DND-41 (cell line): ENCODE measurements at regions not wholly inside any gene's neighbourhood (a gene's known extent, or its start where the extent isn't known, plus 50 kb on each side); places are given as distances from the start of the nearest gene placed in this dataset.
"Not testable (repeated sequence)": the region's sequence is repeated elsewhere in the genome, so short reads cannot be mapped to it uniquely, and the experiment has no call there.

ENCODE experiments used
- ATAC-seq: fragments of 200-7000 bp; cut with Tn5 transposase; 3 replicates; pipeline ENCODE4 v1.9.1; 2021; ENCODE audit warnings: low read depth; ENCODE audit not compliant: insufficient read depth
- DNase-seq: peaks from one replicate; pipeline ENCODE4 v3.0.0-alpha.2; 2020
- H2AFZ ChIP-seq: 2 replicates; pipeline ENCODE4 v1.6.0; 2012; ENCODE audit warnings: low read depth, low read length
- H3K27ac ChIP-seq: 2 replicates; pipeline ENCODE4 v1.5.1; 2012; ENCODE audit warnings: low read length, inconsistent platforms
- H3K27me3 ChIP-seq: fragments of 200-600 bp; sonication (generic); 2 replicates; pipeline ENCODE4 v1.6.0; 2012; ENCODE audit warnings: low read length, mild to moderate bottlenecking, inconsistent platforms; ENCODE audit not compliant: insufficient read depth, poor library complexity
- H3K36me3 ChIP-seq: 2 replicates; pipeline ENCODE4 v1.5.1; 2012; ENCODE audit warnings: low read length, inconsistent platforms; ENCODE audit not compliant: insufficient read depth
- H3K4me1 ChIP-seq: 2 replicates; pipeline ENCODE4 v1.5.1; 2012; ENCODE audit warnings: mild to moderate bottlenecking, low read length; ENCODE audit not compliant: insufficient read depth
- H3K4me2 ChIP-seq: 2 replicates; pipeline ENCODE4 v1.6.0; 2012; ENCODE audit warnings: mild to moderate bottlenecking, moderate library complexity, low read length, inconsistent platforms; ENCODE audit not compliant: insufficient read depth
- H3K4me3 ChIP-seq, 2 experiments: fragments of 200-600 bp in 1 of 2; shearing (Covaris generic) in 1 of 2; 2 replicates each; pipeline ENCODE4 v1.5.1; 2012 to 2016; ENCODE audit warnings: inconsistent platforms in 2 of 2, low read length in 2 of 2, mild to moderate bottlenecking in 2 of 2, low read depth in 1 of 2, moderate library complexity in 1 of 2
- H3K79me2 ChIP-seq: 2 replicates; pipeline ENCODE4 v1.6.0; 2012; ENCODE audit warnings: low read length, inconsistent platforms; ENCODE audit not compliant: insufficient read depth
- H3K9ac ChIP-seq: 2 replicates; pipeline ENCODE4 v1.6.0; 2012; ENCODE audit warnings: low read depth, mild to moderate bottlenecking, inconsistent platforms, low read length, moderate library complexity
- H3K9me3 ChIP-seq: 2 replicates; pipeline ENCODE4 v1.5.1; 2012; ENCODE audit warnings: low read length, moderate library complexity, mild to moderate bottlenecking, inconsistent platforms; ENCODE audit not compliant: insufficient read depth, severe bottlenecking
- H4K20me1 ChIP-seq: 2 replicates; pipeline ENCODE4 v1.6.0; 2012; ENCODE audit warnings: low read length; ENCODE audit not compliant: insufficient read depth
- EZH2 ChIP-seq: IDR thresholded peaks from 3 replicates; pipeline ENCODE4 v1.6.1; 2012; ENCODE audit warnings: borderline replicate concordance, low read depth, mild to moderate bottlenecking, moderate library complexity, low read length, inconsistent platforms; ENCODE audit not compliant: severe bottlenecking
- TF ChIP-seq, protein P1 (sequence below): IDR thresholded peaks from 2 replicates; pipeline ENCODE4 v1.5.1; 2012; ENCODE audit warnings: borderline replicate concordance, low read length, moderate library complexity, mild to moderate bottlenecking; ENCODE audit not compliant: poor library complexity, severe bottlenecking; ENCODE audit errors: extremely low read depth

- no peak for TF ChIP-seq EZH2
- TF ChIP-seq, protein P1, sequence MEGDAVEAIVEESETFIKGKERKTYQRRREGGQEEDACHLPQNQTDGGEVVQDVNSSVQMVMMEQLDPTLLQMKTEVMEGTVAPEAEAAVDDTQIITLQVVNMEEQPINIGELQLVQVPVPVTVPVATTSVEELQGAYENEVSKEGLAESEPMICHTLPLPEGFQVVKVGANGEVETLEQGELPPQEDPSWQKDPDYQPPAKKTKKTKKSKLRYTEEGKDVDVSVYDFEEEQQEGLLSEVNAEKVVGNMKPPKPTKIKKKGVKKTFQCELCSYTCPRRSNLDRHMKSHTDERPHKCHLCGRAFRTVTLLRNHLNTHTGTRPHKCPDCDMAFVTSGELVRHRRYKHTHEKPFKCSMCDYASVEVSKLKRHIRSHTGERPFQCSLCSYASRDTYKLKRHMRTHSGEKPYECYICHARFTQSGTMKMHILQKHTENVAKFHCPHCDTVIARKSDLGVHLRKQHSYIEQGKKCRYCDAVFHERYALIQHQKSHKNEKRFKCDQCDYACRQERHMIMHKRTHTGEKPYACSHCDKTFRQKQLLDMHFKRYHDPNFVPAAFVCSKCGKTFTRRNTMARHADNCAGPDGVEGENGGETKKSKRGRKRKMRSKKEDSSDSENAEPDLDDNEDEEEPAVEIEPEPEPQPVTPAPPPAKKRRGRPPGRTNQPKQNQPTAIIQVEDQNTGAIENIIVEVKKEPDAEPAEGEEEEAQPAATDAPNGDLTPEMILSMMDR: no peak
- H4K20me1 ChIP-seq: no peaks in the 10 kb centered on the region
- ATAC-seq (no peak), DNase-seq (no peak)
- no peaks in the 10 kb centered on the region for H3K4me1 ChIP-seq
- no peak overlapping the region for H3K9ac ChIP-seq
- H3K27me3 ChIP-seq: peaks cover 7% of the 10 kb centered on the region
- no peak overlapping the region for H3K4me3 ChIP-seq
- H3K4me2 ChIP-seq: no peak overlapping the region
- H3K36me3 ChIP-seq: no peaks in the 10 kb centered on the region
- H3K79me2 ChIP-seq: no peaks in the 10 kb centered on the region
- H2AFZ ChIP-seq: no peak overlapping the region
- H3K27ac ChIP-seq: no peak overlapping the region
- H3K9me3 ChIP-seq: no peaks in the 10 kb centered on the region
Measured at GRCh38 chr12:107859367-107859766, 84.9 kb downstream of the ASCL4 start.

DNA sequence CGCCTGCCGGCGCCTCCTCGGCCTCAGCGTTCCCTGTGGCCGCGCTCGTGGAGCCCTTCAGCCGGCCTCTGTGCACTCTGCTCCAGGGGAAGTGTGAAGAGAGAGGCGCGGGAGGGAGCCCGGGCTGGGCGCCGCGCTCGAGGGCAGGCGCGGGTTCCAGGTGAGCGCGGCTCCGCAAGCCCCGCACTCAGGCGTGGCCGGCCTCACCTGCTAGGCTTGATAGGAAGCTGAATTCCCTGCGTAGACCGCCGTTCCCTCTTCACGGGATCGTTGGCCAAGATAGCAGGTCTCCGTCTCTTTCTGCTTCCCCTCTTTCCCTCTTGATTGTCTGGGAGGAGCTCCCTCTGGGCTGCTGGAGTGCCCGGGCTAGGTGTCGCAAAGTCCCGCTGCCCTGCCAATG is 89.7 kb downstream of the ASCL4 start:
- no peaks in the 10 kb centered on the region for H3K9me3 ChIP-seq

DNA sequence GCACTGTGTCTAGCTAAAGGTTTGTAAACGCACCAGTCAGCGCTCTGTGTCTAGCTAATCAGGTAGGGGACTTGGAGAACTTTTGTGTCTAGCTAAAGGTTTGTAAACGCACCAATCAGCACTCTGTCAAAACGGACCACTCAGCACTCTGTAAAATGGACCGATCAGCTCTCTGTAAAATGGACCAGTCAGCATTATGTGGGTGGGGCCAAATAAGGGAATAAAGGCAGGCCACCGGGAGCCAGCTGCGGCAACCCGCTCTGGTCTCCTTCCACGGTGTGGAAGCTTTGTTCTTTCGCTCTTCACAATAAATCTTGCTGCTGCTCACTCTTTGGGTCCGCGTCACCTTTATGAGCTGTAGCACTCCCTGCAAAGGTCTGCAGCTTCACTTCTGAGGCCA is 90.2 kb downstream of the ASCL4 start:
- not testable (repeated sequence) for H3K79me2 ChIP-seq, H3K4me3 ChIP-seq, H3K4me1 ChIP-seq, H3K4me2 ChIP-seq, H3K9ac ChIP-seq, DNase-seq, H3K27ac ChIP-seq, H3K36me3 ChIP-seq, H3K27me3 ChIP-seq, H4K20me1 ChIP-seq, H2AFZ ChIP-seq, H3K9me3 ChIP-seq, ATAC-seq

More for the DNA sequence above, 89.7 kb downstream of the ASCL4 start:
- H3K36me3 ChIP-seq: no peaks in the 10 kb centered on the region
- no peaks in the 10 kb centered on the region for H4K20me1 ChIP-seq
- no peak overlapping the region for H2AFZ ChIP-seq
- no peaks in the 10 kb centered on the region for H3K79me2 ChIP-seq
- H3K27me3 ChIP-seq: peaks cover 4% of the 10 kb centered on the region
- H3K9ac ChIP-seq: no peak overlapping the region
- DNase-seq: no peak
- H3K27ac ChIP-seq: no peak overlapping the region
- TF ChIP-seq EZH2: no peak
- TF ChIP-seq, protein P1: no peak
- no peak overlapping the region for H3K4me3 ChIP-seq
- no peak overlapping the region for H3K4me2 ChIP-seq
- no peak for ATAC-seq
- H3K4me1 ChIP-seq: no peaks in the 10 kb centered on the region

DNA sequence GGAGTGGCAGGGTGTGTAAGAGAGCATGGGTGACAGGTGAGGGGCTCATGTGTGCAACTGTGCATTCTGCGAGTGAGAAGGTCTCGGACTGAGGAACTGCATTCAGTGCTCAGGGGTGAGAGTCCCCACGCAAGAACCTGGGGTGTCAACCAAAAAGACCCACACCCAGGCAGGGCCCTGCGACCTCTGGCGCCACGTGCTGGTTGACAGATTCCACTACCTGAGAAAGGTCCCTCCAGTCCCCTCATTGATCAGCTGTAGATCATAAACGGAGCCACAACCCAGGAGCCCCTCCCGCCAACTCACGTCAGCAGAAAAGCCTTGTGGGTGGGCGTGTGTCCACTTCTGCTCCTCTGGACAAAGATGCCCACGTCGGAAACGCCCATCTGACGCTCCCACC is 98.7 kb downstream of the ASCL4 start:
- peaks cover 3% of the 10 kb centered on the region for H3K27me3 ChIP-seq
- H3K27ac ChIP-seq: no peak overlapping the region
- H3K4me1 ChIP-seq: no peaks in the 10 kb centered on the region
- H3K4me2 ChIP-seq: no peak overlapping the region
- TF ChIP-seq, protein P1: no peak
- TF ChIP-seq EZH2: no peak
- H3K9me3 ChIP-seq: no peaks in the 10 kb centered on the region
- no peaks in the 10 kb centered on the region for H3K36me3 ChIP-seq
- H3K9ac ChIP-seq: no peak overlapping the region
- H3K4me3 ChIP-seq: no peak overlapping the region
- no peaks in the 10 kb centered on the region for H4K20me1 ChIP-seq
- DNase-seq (no peak), ATAC-seq (no peak)
- H2AFZ ChIP-seq: no peak overlapping the region
- no peaks in the 10 kb centered on the region for H3K79me2 ChIP-seq
